HG02623 (cell line): ENCODE measurements at regions not wholly inside any gene's neighbourhood (a gene's known extent, or its start where the extent isn't known, plus 50 kb on each side); places are given as distances from the start of the nearest gene placed in this dataset.

ENCODE experiments used
- ATAC-seq: cut with Tn5 transposase; IDR thresholded peaks from one replicate; pipeline ENCODE4 v1.9.1; 2021; ENCODE audit warnings: moderate library complexity; ENCODE audit not compliant: unreplicated experiment

GRCh38 chr3:24911076-24911475, 416.4 kb upstream of the THRB start:
- ATAC-seq, result no peak

- ATAC-seq, result no peak
Measured at GRCh38 chr3:24915639-24916038, 421.0 kb upstream of the THRB start.

GRCh38 chr3:24917908-24918307, 423.3 kb upstream of the THRB start:
- no peak for ATAC-seq

- no peak for ATAC-seq
Measured at GRCh38 chr3:24923570-24923969, 428.9 kb upstream of the THRB start.

- ATAC-seq, result no peak
Measured at GRCh38 chr3:24929521-24929920, 434.9 kb upstream of the THRB start.

- no peak for ATAC-seq
Measured at GRCh38 chr3:24933401-24933800, 438.8 kb upstream of the THRB start.

- ATAC-seq, result no peak
Measured at GRCh38 chr3:24936574-24936973, 441.9 kb upstream of the THRB start.

- no peak for ATAC-seq
Measured at GRCh38 chr3:24937228-24937627, 442.6 kb upstream of the THRB start.

- ATAC-seq, result no peak
Measured at GRCh38 chr3:24937780-24938179, 443.1 kb upstream of the THRB start.

- no peak for ATAC-seq
Measured at GRCh38 chr3:24943961-24944360, 449.3 kb upstream of the THRB start.

GRCh38 chr3:24944805-24945520, 450.3 kb upstream of the THRB start:
- ATAC-seq, result no peak

- ATAC-seq, result no peak
Measured at GRCh38 chr3:24945563-24945962, 450.9 kb upstream of the THRB start.

GRCh38 chr3:24947103-24947502, 452.5 kb upstream of the THRB start:
- no peak for ATAC-seq

- no peak for ATAC-seq
Measured at GRCh38 chr3:24951180-24951579, 456.5 kb upstream of the THRB start.

GRCh38 chr3:24952388-24952787, 457.7 kb upstream of the THRB start:
- no peak for ATAC-seq

- ATAC-seq, result no peak
Measured at GRCh38 chr3:24953060-24953771, 458.6 kb upstream of the THRB start.

- no peak for ATAC-seq
Measured at GRCh38 chr3:24956613-24957012, 462.0 kb upstream of the THRB start.

- no peak for ATAC-seq
Measured at GRCh38 chr3:24958271-24958670, 463.6 kb upstream of the THRB start.

GRCh38 chr3:24958910-24959447, 464.3 kb upstream of the THRB start:
- ATAC-seq, result no peak

- no peak for ATAC-seq
Measured at GRCh38 chr3:24963762-24964625, 464.1 kb upstream of the RARB start.

- ATAC-seq, result no peak
Measured at GRCh38 chr3:24965706-24966385, 462.2 kb upstream of the RARB start.
